Esophagus squamous epithelium (tissue), 5 donors: ENCODE measurements at regions not wholly inside any gene's neighbourhood (a gene's known extent, or its start where the extent isn't known, plus 50 kb on each side); places are given as distances from the start of the nearest gene placed in this dataset.
"Not testable (repeated sequence)": the region's sequence is repeated elsewhere in the genome, so short reads cannot be mapped to it uniquely, and the experiment has no call there.

Source experiments
- DNase-seq: peaks from one replicate; lab custom pipeline; 2025; lab: John Stamatoyannopoulos, UW
- H3K27ac ChIP-seq, 4 donors: fragments of 200-600 bp; sonication (generic); one replicate each; pipeline ENCODE4 v1.5.1; 2016 to 2019; ENCODE audit warnings: mild to moderate bottlenecking in 1 of 4
- H3K27me3 ChIP-seq, 4 donors: fragments of 200-600 bp; sonication (generic); 1 replicate in 3 of 4; 2 replicates in 1 of 4; pipeline versions ENCODE4 v1.5.1 to v1.6.0; 2017 to 2021; ENCODE audit warnings: antibody characterized with exemption in 1 of 4
- H3K36me3 ChIP-seq, 3 donors: fragments of 200-600 bp; sonication (generic); one replicate each; pipeline ENCODE4 v1.5.1; 2016 to 2019
- H3K4me1 ChIP-seq, 3 donors: fragments of 200-600 bp; sonication (generic); one replicate each; pipeline ENCODE4 v1.5.1; 2017 to 2019
- H3K4me3 ChIP-seq, 4 donors: fragments of 200-600 bp; sonication (generic); 1 replicate in 3 of 4; 2 replicates in 1 of 4; pipeline ENCODE4 v1.5.1; 2016 to 2019; ENCODE audit warnings: mild to moderate bottlenecking in 2 of 4, moderate library complexity in 1 of 4
- H3K9me3 ChIP-seq, 3 donors: fragments of 200-600 bp; sonication (generic); one replicate each; pipeline ENCODE4 v1.5.1; 2016 to 2019
- POLR2A ChIP-seq, 4 donors: fragments of 450-650 bp; IDR thresholded peaks; one replicate each; pipeline ENCODE4 v1.6.1; 2017; ENCODE audit warnings: antibody characterized with exemption in 4 of 4, mild to moderate bottlenecking in 4 of 4, moderate library complexity in 3 of 4
- WGBS, 2 donors: methylation state at CpG; one replicate each; pipeline ENCODE4 v1.1.5; 2018; 5-methylcytosine and 5-hydroxymethylcytosine counted together
- intact Hi-C: fragments of 100-400 bp; cut with DNase I; formaldehyde crosslinking; loops from one replicate; pipeline ENCODE4 v1.15.0; 2022
- TF ChIP-seq, protein P1 (sequence below), 6 experiments: fragments of 450-650 bp in 4 of 6; fragments of 200-600 bp in 2 of 6; sonication (generic) in 2 of 6; IDR thresholded peaks; one replicate each; pipeline ENCODE4 v1.5.1; 2016 to 2019; ENCODE audit warnings: antibody characterized with exemption in 6 of 6, mild to moderate bottlenecking in 4 of 6, moderate library complexity in 4 of 6
- donor health status: DM: yes; HTN: yes; CAD: no.

DNA sequence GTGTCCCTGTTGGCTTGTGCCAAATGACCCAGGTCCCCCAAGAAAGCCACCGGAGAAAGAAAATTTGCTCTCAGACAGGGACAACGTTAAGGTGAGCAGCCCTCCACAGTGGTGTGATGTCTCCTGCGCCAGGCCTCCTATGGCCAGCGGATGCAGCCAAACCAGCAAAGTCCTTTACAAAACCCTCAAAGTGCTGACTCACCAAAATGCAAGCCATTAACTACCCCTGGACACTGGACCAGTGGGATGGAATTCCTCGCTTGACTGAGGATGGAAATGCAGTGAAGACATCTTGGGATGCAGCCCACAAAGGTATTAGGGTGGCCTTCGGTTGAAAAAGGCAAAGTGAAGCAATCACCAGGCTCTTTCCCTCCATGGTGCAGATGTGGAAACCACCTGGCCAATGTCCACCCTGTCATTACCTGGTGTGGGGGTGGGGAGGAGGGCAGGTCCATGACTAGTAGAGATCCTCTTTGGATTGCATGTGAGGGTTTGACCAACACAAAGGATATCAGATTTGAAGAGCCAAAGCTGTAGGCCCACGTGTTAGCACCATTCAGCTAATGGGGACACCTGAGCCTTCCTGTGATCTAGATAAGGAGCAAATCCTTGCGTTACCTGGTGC is 127.4 kb upstream of the SLC6A11 start:
- intact Hi-C loops = no loop called here
- Histone ChIP-seq H3K27me3 (peaks cover 0 to 45% (median 0%) of the 10 kb centered on the region in 4 donors), H3K27ac (no peak overlapping the region), H3K36me3 (no peaks in the 10 kb centered on the region), H3K4me1 (no peaks in the 10 kb centered on the region), H3K9me3 (no peaks in the 10 kb centered on the region), H3K4me3 (no peak overlapping the region)
- DNase-seq = no peak
- no peak for TF ChIP-seq POLR2A (IDR thresholded peaks at IDR 0.05)
- TF ChIP-seq, protein P1, sequence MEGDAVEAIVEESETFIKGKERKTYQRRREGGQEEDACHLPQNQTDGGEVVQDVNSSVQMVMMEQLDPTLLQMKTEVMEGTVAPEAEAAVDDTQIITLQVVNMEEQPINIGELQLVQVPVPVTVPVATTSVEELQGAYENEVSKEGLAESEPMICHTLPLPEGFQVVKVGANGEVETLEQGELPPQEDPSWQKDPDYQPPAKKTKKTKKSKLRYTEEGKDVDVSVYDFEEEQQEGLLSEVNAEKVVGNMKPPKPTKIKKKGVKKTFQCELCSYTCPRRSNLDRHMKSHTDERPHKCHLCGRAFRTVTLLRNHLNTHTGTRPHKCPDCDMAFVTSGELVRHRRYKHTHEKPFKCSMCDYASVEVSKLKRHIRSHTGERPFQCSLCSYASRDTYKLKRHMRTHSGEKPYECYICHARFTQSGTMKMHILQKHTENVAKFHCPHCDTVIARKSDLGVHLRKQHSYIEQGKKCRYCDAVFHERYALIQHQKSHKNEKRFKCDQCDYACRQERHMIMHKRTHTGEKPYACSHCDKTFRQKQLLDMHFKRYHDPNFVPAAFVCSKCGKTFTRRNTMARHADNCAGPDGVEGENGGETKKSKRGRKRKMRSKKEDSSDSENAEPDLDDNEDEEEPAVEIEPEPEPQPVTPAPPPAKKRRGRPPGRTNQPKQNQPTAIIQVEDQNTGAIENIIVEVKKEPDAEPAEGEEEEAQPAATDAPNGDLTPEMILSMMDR (IDR thresholded peaks at IDR 0.05) = no peak
- WGBS, 2 donors = 68 to 77% methylated on average over 7 to 8 of the region's 8 CpGs

GRCh38 chr3:10692039-10692622 is 123.9 kb upstream of the SLC6A11 start:
- DNase-seq = no peak
- TF ChIP-seq, protein P1 (IDR thresholded peaks at IDR 0.05) = no peak
- no peak for TF ChIP-seq POLR2A (IDR thresholded peaks at IDR 0.05)
- intact Hi-C loops = no loop called here
- Histone ChIP-seq H3K36me3 (no peaks in the 10 kb centered on the region), H3K4me3 (no peak overlapping the region), H3K9me3 (no peaks in the 10 kb centered on the region), H3K27ac (no peak overlapping the region), H3K4me1 (no peaks in the 10 kb centered on the region), H3K27me3 (peaks cover 0 to 44% (median 0%) of the 10 kb centered on the region in 4 donors)
- WGBS, 2 donors = 47 to 59% methylated on average over 6 to 11 of the region's 11 CpGs

DNA sequence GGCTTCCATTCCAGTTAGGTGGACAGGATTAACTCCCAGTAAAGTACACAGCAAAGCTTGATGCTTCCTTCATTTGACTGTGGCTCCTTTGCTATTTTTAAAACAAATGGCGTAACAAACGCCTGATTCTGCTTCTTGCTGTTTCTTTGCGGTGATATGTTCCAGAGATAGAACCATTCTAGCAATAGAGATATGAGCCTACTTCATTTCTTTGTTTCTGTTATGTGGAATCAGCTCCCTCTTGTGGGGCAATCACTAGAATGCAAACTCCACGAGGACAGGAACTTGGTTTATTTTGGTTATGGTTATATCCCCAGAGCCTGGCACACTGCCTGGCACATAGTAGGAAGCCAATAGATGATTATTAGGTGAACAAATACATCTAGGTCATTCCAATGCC is 122.6 kb upstream of the SLC6A11 start:
- TF ChIP-seq, protein P1 (IDR thresholded peaks at IDR 0.05) = no peak
- TF ChIP-seq POLR2A (IDR thresholded peaks at IDR 0.05) = no peak
- Histone ChIP-seq H3K27me3 (peaks cover 0 to 56% (median 0%) of the 10 kb centered on the region in 4 donors), H3K27ac (no peak overlapping the region), H3K36me3 (no peaks in the 10 kb centered on the region), H3K9me3 (no peaks in the 10 kb centered on the region), H3K4me1 (no peaks in the 10 kb centered on the region), H3K4me3 (no peak overlapping the region)
- intact Hi-C loops = no loop called here
- DNase-seq = no peak
- WGBS, 2 donors = 58 to 66% methylated on average over 4 of the region's 4 CpGs

DNA sequence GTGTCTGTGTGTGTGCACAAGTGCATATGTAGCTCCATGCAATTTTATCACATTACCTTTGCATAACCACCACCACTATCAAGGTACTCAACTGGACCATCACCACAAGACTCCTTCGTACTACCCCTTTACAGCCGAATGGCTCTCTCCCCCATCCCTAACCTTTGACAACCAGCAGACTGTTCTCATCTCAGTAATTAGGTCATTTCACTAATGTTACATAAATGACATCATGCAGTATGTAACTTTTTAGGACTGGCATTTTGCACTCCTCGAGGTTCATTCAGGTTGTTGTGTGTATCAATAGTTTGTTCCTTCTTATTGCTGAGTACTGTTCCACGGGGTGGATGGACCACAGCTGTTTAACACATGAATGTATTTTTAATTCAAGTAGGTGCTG is 121.8 kb upstream of the SLC6A11 start:
- no peak overlapping the region for H3K27ac ChIP-seq
- H3K36me3 ChIP-seq = no peaks in the 10 kb centered on the region
- intact Hi-C loops = no loop called here
- no peaks in the 10 kb centered on the region for H3K4me1 ChIP-seq
- no peak overlapping the region for H3K4me3 ChIP-seq
- WGBS, 2 donors = 64 to 75% methylated on average over 4 of the region's 4 CpGs
- TF ChIP-seq POLR2A (IDR thresholded peaks at IDR 0.05) = no peak
- TF ChIP-seq, protein P1 (IDR thresholded peaks at IDR 0.05) = no peak
- H3K27me3 ChIP-seq = peaks cover 0 to 55% (median 0%) of the 10 kb centered on the region in 4 donors
- no peak for DNase-seq
- H3K9me3 ChIP-seq = no peaks in the 10 kb centered on the region

- intact Hi-C loops, DNase-seq: not testable (repeated sequence)
- 57 to 87% methylated on average over 2 of the region's 2 CpGs for WGBS, 2 donors
Observed at GRCh38 chr3:10695186-10695585, 120.8 kb upstream of the SLC6A11 start.

More at GRCh38 chr3:10695186-10695585, 120.8 kb upstream of the SLC6A11 start:
- H3K9me3 ChIP-seq, H3K4me1 ChIP-seq, H3K36me3 ChIP-seq, H3K27ac ChIP-seq, H3K4me3 ChIP-seq: not testable (repeated sequence)
- peaks cover 0 to 57% (median 0%) of the 10 kb centered on the region in 4 donors for H3K27me3 ChIP-seq
